ENCODE measurements at regions not wholly inside any gene's neighbourhood (a gene's known extent, or its start where the extent isn't known, plus 50 kb on each side); places are given as distances from the start of the nearest gene placed in this dataset.
"Not testable (repeated sequence)": the region's sequence is repeated elsewhere in the genome, so short reads cannot be mapped to it uniquely, and the experiment has no call there.

DNA sequence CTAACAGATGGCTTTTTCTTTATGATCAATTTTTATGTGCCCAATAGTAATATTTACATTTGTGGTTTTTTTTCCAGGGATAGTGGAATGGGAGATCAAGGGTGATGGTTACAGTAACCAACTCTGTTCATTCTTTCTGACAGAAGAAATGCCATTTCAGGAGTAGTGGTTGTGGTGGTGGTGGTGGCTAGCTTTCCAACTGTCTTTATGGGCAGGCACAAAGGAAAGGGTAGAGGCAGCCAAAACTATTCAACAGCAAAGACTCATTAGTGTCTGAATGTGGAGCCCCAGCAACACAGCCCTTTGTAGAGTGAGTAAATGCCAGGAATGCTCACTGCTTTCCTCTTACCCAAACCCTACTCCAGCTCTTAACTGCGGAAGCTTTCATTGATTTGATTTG is 227.7 kb downstream of the RND3 start:
- TF ChIP-seq, protein P1, sequence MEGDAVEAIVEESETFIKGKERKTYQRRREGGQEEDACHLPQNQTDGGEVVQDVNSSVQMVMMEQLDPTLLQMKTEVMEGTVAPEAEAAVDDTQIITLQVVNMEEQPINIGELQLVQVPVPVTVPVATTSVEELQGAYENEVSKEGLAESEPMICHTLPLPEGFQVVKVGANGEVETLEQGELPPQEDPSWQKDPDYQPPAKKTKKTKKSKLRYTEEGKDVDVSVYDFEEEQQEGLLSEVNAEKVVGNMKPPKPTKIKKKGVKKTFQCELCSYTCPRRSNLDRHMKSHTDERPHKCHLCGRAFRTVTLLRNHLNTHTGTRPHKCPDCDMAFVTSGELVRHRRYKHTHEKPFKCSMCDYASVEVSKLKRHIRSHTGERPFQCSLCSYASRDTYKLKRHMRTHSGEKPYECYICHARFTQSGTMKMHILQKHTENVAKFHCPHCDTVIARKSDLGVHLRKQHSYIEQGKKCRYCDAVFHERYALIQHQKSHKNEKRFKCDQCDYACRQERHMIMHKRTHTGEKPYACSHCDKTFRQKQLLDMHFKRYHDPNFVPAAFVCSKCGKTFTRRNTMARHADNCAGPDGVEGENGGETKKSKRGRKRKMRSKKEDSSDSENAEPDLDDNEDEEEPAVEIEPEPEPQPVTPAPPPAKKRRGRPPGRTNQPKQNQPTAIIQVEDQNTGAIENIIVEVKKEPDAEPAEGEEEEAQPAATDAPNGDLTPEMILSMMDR (IDR thresholded peaks at IDR 0.05; ENCODE audit: extremely low read depth, insufficient read depth, missing control alignments), result no peak
- in situ Hi-C loops (cut with MboI; ENCODE audit: low pct_unique_long_range_greater_than_20kb, low sequenced_read_pairs, unreplicated experiment), result no loop called here
- no peak for DNase-seq (ENCODE audit: low spot score)

DNA sequence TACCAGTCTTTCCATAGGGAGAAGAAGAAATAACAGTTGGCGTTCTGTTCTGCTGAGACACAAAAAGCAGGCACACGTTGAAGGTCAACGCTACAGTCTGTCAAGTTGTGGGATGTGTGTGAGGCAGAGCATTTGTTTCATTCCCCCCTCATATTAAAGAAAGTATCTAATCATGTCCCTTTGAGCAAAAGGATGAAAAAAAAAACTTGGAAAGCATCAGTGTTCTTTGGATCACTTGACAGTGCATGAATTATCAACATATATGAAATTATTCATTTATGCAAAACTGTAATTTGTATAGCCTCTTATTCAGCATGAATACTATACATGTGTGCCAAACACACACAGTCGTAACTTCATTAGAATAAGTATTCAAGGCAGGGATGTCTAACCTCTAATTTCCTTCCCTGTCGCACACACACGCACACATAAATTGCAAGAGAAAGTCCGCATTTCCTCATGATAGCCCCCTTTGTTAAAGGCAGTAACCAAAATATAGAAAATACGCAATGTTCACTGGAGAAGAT is 228.6 kb downstream of the RND3 start:
- TF ChIP-seq, protein P1 (IDR thresholded peaks at IDR 0.05; ENCODE audit: extremely low read depth, insufficient read depth, missing control alignments), result no peak

DNA sequence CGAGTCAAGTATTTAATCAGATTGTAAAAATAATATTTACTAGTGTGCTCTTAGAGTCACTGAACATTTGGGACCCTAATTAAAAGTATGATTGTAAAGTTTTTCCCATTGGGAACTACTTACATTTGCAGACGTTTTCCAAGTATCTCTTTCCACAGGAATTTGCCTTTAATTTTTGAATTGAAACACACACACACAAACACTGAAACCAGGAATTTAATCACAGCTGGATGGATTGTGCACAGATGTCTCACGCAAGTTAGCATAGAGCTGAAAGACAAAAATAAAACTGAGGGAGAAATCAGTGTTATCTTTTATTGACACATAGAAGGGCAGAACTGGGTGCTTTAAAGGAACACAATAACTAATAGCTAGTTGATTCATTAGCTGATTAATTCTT is 230.7 kb downstream of the RND3 start:
- in situ Hi-C loops (cut with MboI; ENCODE audit: low pct_unique_long_range_greater_than_20kb, low sequenced_read_pairs, unreplicated experiment), result no loop called here
- TF ChIP-seq, protein P1 (IDR thresholded peaks at IDR 0.05; ENCODE audit: extremely low read depth, insufficient read depth, missing control alignments), result no peak
- no peak for DNase-seq (ENCODE audit: low spot score)

More for the DNA sequence above, 228.6 kb downstream of the RND3 start:
- in situ Hi-C loops (cut with MboI; ENCODE audit: low pct_unique_long_range_greater_than_20kb, low sequenced_read_pairs, unreplicated experiment), result no loop called here
- no peak for DNase-seq (ENCODE audit: low spot score)

DNA sequence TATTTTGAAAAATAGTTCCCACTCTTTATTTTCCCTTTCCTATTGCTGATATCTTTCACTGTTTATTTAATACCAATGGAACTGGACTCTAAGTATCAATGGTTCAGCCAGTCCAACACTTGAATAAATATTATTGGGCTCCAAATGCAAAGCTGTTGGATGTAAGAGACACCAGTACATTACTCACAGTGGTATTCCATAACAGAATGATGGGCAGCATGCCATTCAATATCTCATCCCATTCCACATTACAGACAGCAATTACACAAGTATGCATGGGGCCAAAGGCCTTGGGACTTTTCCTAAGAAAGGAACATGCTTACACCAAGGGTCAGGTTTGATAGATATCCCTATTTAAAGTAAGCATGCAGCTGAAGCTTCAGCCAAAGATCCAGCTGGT is 231.9 kb downstream of the RND3 start:
- in situ Hi-C loops (cut with MboI; ENCODE audit: low pct_unique_long_range_greater_than_20kb, low sequenced_read_pairs, unreplicated experiment), result no loop called here
- TF ChIP-seq, protein P1 (IDR thresholded peaks at IDR 0.05; ENCODE audit: extremely low read depth, insufficient read depth, missing control alignments), result no peak
- no peak for DNase-seq (ENCODE audit: low spot score)

DNA sequence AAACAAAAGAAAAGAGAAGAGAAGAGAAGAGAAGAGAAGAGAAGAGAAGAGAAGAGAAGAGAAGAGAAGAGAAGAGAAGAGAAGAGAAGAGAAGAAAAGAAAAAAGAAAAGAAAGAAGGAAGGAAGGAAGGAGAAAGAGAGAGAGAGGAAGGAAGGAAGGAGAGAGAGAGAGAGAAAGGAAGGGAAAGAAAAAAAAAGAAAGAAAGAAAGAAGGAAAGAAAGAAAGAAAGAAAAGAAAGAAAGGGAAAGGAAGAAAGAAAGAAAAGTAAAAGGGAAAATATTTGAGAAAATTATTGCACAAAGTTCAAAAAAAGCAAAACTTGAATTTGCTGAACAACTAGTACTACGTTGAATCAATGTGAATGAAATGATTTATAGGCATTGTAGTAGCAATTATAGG is 237.7 kb downstream of the RND3 start:
- in situ Hi-C loops (cut with MboI; ENCODE audit: low pct_unique_long_range_greater_than_20kb, low sequenced_read_pairs, unreplicated experiment); DNase-seq (ENCODE audit: low spot score): not testable (repeated sequence)

DNA sequence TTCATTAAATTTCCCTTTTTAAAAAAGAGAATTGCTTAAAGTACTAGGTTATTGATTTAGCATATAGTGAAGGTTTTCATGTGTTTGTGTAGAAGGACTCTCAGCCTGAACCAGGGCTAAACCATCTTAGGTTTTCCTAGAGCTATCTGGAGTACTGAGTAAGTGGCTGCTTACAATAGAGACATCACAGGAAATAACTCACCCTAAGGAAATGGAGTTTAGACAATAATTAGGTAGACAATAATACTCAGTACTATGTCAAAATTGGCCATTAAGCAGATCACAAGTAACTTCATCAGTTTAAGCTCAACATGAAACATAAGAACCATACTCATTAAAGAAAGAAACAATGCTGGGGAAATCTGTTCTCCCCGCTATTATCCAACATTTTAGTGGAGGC is 240.0 kb downstream of the RND3 start:
- no peak for DNase-seq (ENCODE audit: low spot score)

DNA sequence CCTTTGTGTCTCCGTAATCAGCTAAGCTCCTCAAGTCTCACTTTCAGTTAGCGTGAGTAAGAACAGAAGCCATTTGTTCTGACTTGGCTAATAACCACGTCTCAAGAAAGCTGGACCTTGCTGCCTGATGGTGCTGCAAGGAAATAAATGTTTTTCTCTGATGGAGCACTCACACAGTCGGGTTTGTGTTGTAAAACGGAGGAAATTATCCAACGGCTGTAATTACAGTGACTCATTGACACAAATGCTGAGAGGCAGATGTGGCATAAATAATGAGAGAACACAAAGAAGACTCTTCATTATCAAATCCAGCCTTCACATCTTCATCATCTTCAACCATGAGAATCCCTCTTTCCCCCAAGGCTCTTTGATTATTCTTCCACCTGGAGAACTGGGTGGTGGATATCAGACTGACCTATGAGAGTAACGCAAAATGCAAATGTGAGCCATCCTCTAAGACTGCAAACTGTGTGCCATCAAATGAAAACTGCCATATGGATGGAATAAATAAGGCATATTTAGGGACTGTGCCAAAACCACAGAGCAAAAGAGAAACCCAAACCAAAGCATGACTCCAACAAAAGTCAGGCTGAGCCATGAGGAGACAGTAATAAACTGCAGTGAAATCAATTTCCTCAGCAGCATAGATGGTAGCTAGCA is 252.6 kb downstream of the RND3 start:
- no peak for DNase-seq (ENCODE audit: low spot score)
- in situ Hi-C loops (cut with MboI; ENCODE audit: low pct_unique_long_range_greater_than_20kb, low sequenced_read_pairs, unreplicated experiment), result no loop called here
- TF ChIP-seq, protein P1 (IDR thresholded peaks at IDR 0.05; ENCODE audit: extremely low read depth, insufficient read depth, missing control alignments), result no peak

More for the DNA sequence above, 240.0 kb downstream of the RND3 start:
- in situ Hi-C loops (cut with MboI; ENCODE audit: low pct_unique_long_range_greater_than_20kb, low sequenced_read_pairs, unreplicated experiment), result no loop called here
- TF ChIP-seq, protein P1 (IDR thresholded peaks at IDR 0.05; ENCODE audit: extremely low read depth, insufficient read depth, missing control alignments), result no peak

All from GM13977 (cell line).